Stimulated activated CD4-positive, alpha-beta T cell treated with anti-CD3 and anti-CD28 coated beads, Interleukin-2, amount 100 ng/mL, for 4 hours (primary cell): ENCODE measurements at regions not wholly inside any gene's neighbourhood (a gene's known extent, or its start where the extent isn't known, plus 50 kb on each side); places are given as distances from the start of the nearest gene placed in this dataset.
"Not testable (repeated sequence)": the region's sequence is repeated elsewhere in the genome, so short reads cannot be mapped to it uniquely, and the experiment has no call there.

Source experiments
- DNase-seq: peaks from one replicate; pipeline ENCODE4 v3.0.0-alpha.2; 2020; ENCODE audit warnings: low read depth

DNA sequence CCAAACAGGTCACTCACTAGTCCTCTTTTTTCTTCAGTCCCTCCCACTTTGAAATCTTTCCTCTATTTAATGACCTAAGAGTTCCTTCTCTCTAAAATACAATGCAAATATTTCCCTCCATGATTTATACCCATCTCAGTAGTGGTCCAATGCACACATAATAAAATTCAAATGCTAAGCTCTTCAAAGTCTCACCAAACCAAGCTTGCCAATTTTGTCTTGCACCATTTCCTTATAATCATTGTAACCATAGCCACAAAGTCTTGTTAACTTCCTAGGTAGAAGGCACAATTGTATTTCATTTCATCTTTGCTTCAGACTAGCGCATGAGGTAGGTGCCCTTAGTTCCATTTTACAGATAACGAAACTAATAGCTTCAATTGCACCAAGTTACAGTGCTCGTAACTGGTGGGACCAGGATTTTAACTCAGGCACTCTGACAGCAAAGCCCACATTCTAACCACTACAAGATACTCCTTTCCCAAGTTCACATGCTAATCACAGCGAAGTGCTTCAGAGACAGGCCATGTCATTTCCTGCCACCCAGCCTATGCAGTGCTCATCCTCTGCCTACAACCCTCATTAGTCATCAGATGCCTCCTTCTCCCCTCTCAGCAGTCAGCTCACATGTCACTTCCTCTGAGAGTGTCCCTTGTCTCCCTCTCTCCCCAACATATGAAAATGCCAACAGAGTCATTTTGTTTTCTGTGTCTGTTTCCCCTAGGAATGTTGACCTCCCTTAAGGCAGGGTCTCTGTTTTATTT is 66.9 kb upstream of the PPARGC1A start:
- no peak for DNase-seq

DNA sequence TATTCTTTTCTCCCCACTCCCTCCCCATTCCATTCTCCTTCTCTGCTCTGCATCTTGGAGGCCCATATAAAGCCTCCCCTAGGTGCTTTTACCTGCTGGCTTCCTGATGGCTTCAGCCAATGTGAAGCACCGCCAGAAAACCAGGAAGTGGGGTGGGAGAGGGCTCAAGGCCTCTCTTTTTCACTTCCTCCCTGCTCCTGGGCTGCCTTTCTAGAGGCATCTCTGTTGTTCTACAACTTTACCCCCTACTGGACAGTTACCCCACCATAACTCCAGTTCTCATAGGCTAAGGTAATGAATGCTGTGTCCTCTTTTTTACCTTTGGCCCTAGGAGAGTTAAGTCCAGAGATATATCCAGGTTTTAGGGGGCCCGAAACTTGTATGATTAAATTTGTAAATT is 62.4 kb upstream of the PPARGC1A start:
- DNase-seq, result no peak

DNA sequence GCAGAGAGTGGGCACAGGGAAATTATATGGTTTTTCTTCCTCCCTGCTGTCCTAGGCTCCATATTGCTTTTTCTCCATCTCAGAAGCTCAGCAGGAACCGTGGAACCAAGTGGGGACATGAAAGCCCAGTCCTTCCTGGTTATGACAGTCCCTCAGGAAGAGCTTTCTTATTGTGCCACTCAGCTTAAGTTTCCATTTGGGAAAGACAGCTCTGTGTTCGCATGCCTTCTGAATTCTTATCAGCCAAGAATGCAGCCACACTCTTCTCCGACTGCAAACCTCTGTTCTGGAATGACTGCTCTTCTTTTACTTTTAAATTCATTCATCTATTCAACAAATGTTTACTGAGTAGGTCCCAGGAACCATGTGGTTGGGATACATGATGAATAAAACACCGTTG is 58.0 kb upstream of the PPARGC1A start:
- DNase-seq, result no peak

DNA sequence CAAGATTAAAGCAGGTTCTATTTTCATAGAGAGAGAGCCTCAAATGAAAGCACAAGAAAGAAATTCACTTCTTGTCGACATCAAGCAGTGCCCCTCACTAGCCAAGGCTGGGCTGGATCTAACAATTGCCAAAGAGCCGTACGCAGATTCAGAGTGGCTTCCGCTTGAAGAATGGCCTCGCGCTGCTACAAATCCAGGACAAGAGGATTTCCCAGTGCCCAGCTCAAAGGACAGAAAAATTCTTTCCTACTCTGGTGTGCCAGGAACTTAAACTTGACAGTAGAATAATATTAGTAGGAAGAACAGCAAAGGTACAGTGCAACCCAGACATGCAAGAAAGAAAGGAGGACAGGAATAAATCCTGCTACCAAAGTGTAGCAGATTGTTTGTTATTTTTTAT is 56.5 kb upstream of the PPARGC1A start:
- no peak for DNase-seq

DNA sequence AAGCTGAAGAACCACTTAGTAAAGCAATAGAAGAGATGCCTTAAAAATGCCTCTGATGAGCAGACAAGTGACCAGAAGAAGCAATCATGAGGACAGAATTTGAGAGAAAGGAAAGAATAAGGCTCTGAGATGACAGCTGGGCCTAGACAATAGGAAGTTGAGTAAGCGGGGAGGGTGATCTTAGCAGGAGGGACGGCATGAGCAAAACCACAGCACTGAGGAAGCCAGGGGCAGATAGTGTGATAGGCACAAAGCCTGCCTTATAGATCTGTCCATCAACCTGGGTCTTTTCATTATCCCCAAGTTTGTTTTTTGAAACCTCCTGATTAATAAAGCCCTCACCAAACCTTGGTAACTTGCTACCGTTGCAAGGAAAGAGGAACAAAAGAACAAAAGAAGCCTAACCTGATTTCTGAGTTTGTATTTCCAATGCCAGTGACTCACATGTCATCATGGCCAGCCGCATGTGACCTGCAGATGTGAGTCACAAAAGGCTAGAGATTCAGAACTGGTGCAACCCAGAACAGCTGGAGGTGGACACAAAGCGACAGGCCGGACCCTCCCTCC is 55.7 kb upstream of the PPARGC1A start:
- DNase-seq, result no peak

DNA sequence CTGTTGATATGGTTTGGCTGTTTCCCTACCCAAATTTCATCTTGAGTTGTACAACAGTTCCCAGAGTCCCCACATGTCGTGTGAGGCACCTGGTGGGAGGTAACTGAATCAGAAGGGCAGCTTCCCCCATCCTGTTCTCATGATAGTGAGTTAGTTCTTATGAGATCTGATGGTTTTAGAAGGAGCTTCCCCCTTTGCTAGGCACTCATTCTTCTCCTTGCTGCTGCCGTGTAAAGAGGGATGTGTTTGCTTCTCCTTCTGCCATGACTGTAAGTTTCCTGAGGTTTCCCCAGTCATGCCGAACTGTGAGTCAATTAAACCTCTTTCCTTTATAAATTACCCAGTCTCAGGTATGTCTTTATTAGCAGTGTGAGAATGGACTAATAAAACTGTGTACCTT is 54.7 kb upstream of the PPARGC1A start:
- DNase-seq, result not testable (repeated sequence)

DNA sequence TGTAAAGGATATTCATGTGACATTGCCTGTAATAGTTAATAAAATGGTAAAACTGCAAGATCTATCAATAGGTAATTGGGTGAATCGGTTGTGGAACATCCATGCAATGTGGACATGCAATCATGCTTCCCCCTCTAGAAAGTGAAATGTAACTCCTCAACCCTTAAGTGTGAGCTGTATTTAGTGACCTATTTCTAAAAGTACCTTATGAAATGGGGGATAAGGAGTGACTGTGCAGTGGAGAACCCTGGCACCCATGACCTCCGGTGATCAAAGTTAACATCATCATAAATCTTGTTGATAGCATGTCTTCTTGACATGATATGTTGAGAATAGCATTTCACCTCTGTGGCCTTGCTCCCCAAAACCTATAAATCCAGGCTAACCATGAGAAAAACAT is 53.6 kb upstream of the PPARGC1A start:
- no peak for DNase-seq

DNA sequence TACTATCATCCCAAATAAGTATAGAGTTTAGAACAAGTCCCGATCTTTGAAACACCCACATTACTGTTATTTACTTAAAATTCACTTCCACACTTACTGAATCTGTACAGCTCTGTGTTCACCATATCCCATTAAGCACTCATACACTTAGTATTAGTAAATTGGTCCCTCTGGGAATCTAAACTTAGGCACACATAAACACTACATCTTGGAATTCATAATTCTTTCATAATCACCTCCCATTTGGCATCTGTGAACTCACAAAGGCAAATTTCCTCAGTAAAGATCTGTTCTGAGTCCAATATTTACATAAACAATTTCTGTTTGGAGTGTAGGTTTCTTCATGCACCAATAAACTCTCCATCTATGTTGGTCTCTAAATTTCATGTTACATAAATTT is 52.6 kb upstream of the PPARGC1A start:
- no peak for DNase-seq
